ENCODE measurements at regions not wholly inside any gene's neighbourhood (a gene's known extent, or its start where the extent isn't known, plus 50 kb on each side); places are given as distances from the start of the nearest gene placed in this dataset.

DNA sequence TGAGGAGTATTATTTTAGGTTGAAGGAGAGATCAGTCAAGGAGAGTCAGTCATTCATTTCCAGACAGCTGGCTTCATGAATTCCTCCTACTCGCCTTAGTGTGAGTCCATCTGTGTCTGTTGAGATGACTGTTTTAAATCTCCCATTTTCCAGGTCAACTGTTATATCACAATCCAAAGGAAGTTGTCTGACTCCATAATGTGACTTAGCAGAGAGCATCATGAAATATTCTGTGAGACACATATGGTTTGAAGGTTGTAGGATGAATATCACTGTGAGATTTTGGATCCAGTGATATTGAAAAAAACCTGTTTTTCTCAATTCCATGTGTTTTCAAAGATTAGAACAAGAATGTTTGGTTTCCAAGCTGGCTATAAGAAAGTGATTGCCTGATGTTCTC is 530.2 kb upstream of the MAN1A1 start:
- Histone ChIP-seq H4K8ac (replicated peaks; ENCODE audit: insufficient read length, low read depth, low read length) (no peak overlapping the region), H3K4me2 (ENCODE audit: insufficient read depth, insufficient read length, low read length) (no peak overlapping the region), H3K4ac (ENCODE audit: low read depth, low read length) (no peak overlapping the region), H3K79me1 (ENCODE audit: insufficient read depth, low read depth, low read length, poor library complexity, severe bottlenecking) (no peaks in the 10 kb centered on the region), H2BK20ac (ENCODE audit: low read depth, low read length, poor library complexity, severe bottlenecking) (no peak overlapping the region), H2AK5ac (ENCODE audit: insufficient read length, low read length) (no peak overlapping the region), H2BK12ac (ENCODE audit: insufficient read length, low read depth, low read length) (no peak overlapping the region), H2BK15ac (ENCODE audit: low read depth, low read length) (no peak overlapping the region), H3K27ac (ENCODE audit: insufficient read length, low read depth, low read length) (no peak overlapping the region), H3K9ac (ENCODE audit: extremely low read depth, insufficient read length, low read length) (no peak overlapping the region), H3K23ac (ENCODE audit: insufficient read length, low read depth, low read length) (no peak overlapping the region), H4K20me1 (ENCODE audit: control insufficient read depth, insufficient read depth, insufficient read length) (no peaks in the 10 kb centered on the region), H3K4me1 (ENCODE audit: insufficient read depth, low read length) (no peaks in the 10 kb centered on the region), H3K27me3 (ENCODE audit: insufficient read depth, low read length) (no peaks in the 10 kb centered on the region), H3K9me3 (ENCODE audit: control insufficient read depth, low read depth, low read length) (no peaks in the 10 kb centered on the region), H4K5ac (ENCODE audit: insufficient read length, low read depth, low read length) (no peak overlapping the region), H3K23me2 (ENCODE audit: insufficient read length, low read depth, low read length, poor library complexity, severe bottlenecking) (no peaks in the 10 kb centered on the region), H2BK120ac (ENCODE audit: low read depth, low read length, poor library complexity, severe bottlenecking) (no peak overlapping the region), H2AFZ (ENCODE audit: low read length) (no peak overlapping the region), H2BK5ac (ENCODE audit: insufficient read length, low read length) (no peak overlapping the region), H3K56ac (ENCODE audit: insufficient read length, low read depth, low read length) (no peak overlapping the region), H4K91ac (ENCODE audit: insufficient read length, low read depth, low read length) (no peak overlapping the region), H3K14ac (ENCODE audit: insufficient read depth, low read length) (no peak overlapping the region), H3K79me2 (ENCODE audit: insufficient read depth, low read length) (no peaks in the 10 kb centered on the region), H3K18ac (ENCODE audit: insufficient read length, low read depth, low read length) (no peak overlapping the region), H3T11ph (ENCODE audit: low read length) (no peak overlapping the region)
- Mint-ChIP-seq H3K36me3 (ENCODE audit: insufficient read depth in 1 of 3, low read depth in 3 of 3) (no peaks in the 10 kb centered on the region), H3K9me3 (peaks cover 0 to 4% of the 10 kb centered on the region in 2 experiments; a peak in 1 of 5 replicates), H3K4me1 (no peaks in the 10 kb centered on the region), H3K27ac (no peak overlapping the region), H3K27me3 (ENCODE audit: low read depth) (no peaks in the 10 kb centered on the region), H3K4me3 (no peak overlapping the region)
- no peak for DNase-seq
- no CpG with 5 or more reads among the region's 1 CpG for WGBS (ENCODE audit: extremely low coverage, insufficient read length, low lambda C conversion rate)
- TF ChIP-seq, protein P1, sequence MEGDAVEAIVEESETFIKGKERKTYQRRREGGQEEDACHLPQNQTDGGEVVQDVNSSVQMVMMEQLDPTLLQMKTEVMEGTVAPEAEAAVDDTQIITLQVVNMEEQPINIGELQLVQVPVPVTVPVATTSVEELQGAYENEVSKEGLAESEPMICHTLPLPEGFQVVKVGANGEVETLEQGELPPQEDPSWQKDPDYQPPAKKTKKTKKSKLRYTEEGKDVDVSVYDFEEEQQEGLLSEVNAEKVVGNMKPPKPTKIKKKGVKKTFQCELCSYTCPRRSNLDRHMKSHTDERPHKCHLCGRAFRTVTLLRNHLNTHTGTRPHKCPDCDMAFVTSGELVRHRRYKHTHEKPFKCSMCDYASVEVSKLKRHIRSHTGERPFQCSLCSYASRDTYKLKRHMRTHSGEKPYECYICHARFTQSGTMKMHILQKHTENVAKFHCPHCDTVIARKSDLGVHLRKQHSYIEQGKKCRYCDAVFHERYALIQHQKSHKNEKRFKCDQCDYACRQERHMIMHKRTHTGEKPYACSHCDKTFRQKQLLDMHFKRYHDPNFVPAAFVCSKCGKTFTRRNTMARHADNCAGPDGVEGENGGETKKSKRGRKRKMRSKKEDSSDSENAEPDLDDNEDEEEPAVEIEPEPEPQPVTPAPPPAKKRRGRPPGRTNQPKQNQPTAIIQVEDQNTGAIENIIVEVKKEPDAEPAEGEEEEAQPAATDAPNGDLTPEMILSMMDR (conservative IDR thresholded peaks at IDR 0.05): no peak

Data from H9 (cell line).